NCI-H2107 (cell line): ENCODE measurements at regions not wholly inside any gene's neighbourhood (a gene's known extent, or its start where the extent isn't known, plus 50 kb on each side); places are given as distances from the start of the nearest gene placed in this dataset.
"Not testable (repeated sequence)": the region's sequence is repeated elsewhere in the genome, so short reads cannot be mapped to it uniquely, and the experiment has no call there.

Experiments used
- DNase-seq: peaks from one replicate; lab custom pipeline; 2025; lab: John Stamatoyannopoulos, UW

DNA sequence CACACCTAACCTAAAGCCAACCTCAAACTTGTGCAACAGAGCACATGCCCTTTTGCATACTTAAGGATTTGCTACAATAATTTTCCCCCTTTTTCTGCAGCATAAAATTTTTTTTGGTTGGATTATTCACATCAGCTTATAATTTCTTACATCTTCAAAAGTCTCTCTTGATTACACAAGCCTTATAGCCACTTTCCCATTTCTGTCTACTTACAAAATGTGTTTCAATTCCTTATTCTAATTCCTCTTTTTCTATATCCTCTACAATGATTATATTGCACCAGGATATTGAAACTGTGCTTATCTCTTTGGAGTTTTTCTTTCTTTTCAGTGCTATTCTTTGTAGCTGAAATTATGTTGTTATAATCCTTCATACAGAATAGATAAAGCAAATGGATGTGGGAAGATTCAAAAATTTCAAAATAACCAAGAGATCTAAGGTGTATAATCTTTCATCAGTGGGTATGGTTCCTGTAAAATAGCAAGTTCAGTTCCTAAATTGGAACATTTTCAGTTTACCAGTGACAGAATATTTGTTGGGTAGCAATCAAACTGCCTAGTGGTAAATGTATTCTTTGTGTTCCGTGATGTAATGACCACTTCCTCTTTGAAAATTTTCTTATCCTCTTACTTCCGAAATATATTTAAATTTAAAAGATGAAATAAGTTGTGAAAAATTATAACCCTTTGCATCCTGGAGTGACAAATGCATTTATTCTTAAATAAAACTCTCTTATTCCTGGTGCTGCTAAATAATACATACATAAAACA lies 386.8 kb upstream of the CHD1 start:
- no peak for DNase-seq

DNA sequence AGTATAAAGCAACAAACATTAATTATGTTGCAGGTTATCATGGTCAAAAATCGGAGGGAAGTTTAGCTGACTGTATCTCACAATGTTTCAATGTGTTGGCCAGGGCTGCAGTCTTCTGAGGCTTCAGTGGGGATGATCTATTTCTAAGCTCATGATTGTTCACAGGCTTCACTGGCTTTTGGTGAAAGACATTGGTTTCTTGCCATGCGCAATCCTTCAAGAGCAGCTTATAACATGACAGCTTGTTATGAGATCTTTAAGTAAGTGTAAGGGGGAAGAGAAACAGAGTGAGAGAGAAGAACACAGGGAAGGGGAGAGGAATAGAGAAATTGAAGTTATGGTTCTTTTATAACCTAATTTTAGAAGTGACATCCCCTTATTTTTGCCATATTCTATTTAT lies 385.9 kb upstream of the CHD1 start:
- no peak for DNase-seq

DNA sequence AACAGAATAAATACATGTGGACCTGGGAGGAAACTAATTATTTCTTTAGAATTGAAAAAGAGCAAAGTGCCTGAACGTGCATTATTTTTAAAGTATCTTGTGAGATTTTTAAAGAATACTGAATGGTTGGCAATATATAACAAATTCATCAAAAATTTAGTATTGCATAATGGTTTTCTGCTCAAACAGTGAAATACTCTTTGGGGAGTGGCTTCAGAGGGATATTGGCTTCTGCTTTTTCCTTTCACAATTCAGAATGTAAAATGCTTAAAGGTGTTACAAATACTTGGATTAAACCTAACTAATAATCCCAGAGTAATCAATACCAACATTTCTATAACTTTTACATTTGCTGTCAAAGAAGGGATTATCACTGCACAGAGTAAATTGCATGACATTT lies 379.3 kb upstream of the CHD1 start:
- no peak for DNase-seq

GRCh38 chr5:99305045-99305580 lies 376.3 kb upstream of the CHD1 start:
- DNase-seq: no peak

DNA sequence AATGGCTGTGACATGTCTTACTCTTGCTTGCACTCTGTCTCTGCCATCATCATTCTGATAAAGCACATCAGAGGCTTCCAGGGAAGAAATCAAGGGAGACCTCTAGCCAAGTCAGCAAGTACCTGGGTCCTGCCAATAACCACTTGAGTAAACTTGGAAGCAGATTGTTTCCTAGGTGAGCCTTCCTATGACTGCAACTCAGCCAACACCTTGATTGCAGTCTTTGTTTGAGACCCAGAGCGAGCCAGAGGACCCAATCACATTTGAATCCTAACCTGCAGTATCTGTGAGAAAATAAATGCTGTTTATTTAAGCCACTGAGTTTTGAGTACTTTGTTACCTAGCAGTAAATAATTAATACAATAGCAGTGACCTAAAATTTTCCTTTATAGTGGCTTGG lies 356.8 kb upstream of the CHD1 start:
- no peak for DNase-seq

GRCh38 chr5:99275128-99275527 lies 346.3 kb upstream of the CHD1 start:
- DNase-seq: no peak

DNA sequence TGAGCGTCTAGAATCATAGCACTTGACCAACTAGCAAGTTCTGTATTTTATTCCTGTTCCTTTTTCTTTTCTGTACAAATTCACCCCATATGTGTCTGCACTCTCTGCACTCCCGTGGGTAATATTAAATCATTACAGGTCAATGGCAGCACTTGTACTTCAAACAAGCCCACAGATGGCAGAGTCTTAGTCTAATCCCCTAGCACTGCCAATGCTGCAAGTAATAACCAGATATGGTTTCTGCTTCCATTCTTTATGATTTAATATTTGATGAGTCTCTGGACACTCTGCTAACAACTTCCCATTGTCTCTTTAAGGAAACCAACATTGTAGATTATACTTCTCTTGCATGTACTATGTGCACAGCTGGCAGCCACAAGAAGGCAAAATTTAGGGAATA lies 343.8 kb upstream of the CHD1 start:
- no peak for DNase-seq

- DNase-seq: no peak
Measured at GRCh38 chr5:99258819-99259218, 330.0 kb upstream of the CHD1 start.

GRCh38 chr5:99248066-99248465 lies 319.3 kb upstream of the CHD1 start:
- no peak for DNase-seq

DNA sequence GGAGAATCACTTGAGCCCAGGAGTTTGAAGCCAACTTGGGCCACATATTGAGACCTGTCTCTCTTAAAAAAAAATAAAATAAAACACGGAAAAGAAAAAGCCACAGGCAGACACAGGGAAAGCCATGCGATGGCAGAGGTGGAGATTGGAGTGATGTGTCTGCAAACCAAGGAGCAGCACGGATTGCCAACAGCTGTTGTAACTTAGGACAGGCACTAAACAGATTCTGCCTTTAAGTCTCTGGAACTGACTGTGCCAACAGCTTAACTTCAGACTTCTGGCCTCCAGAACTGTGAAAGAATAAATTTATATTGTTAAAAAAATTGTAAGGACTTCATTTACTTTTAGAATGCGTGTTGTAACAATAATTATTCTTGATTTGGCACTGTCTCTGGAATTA lies 318.5 kb upstream of the CHD1 start:
- no peak for DNase-seq

GRCh38 chr5:99243111-99243510 lies 314.3 kb upstream of the CHD1 start:
- DNase-seq: no peak

DNA sequence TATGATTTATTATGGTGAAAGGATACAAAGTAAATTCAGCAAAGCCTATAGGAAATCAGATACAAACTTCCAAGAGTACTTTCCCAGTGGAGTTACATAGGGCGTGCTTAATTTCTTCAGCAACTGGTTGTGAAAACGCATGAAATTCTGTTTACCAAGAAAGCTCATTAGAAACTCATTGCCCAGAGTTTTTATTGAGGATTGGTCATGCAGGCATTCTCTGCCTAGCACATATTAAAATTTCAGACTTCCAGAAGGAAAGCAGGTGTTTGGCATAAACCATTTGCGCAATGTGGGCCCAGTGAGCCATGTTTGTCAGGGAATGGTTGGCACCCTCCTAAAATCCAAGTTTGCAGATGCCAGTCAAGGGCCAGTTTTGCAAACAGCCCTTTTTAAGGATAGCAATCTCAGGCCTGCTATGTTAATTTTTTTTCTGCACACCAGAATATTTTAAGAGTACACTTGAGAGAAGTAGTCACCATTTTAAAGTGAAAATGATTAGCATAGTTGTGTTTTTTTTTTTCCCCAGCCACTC lies 311.1 kb upstream of the CHD1 start:
- no peak for DNase-seq

GRCh38 chr5:99191206-99191745 lies 262.5 kb upstream of the CHD1 start:
- DNase-seq: no peak

GRCh38 chr5:99187611-99188010 lies 258.8 kb upstream of the CHD1 start:
- no peak for DNase-seq

DNA sequence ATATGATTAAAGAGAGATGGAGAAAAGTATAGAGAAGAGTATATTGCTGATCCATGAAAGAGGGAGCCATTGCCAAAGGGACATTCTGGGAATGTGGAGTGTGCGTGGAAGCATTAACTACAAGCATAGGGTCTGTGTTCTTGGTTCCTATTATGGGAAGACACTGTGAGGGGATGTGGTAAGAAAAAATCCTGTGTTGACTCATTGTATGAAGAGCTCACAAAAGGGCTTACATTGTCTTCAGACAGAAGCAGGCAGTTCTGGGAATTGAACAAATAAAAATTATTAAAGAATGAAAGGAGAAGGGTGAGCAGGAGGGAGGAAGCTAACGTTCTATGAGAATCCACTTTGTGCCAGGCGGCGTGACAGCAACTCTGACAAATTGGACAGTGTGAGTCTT lies 250.4 kb upstream of the CHD1 start:
- no peak for DNase-seq

- no peak for DNase-seq
Measured at GRCh38 chr5:99177796-99178195, 249.0 kb upstream of the CHD1 start.

- no peak for DNase-seq
Measured at GRCh38 chr5:99176186-99176585, 247.4 kb upstream of the CHD1 start.

GRCh38 chr5:99169309-99169708 lies 240.5 kb upstream of the CHD1 start:
- no peak for DNase-seq

GRCh38 chr5:99161538-99161937 lies 232.7 kb upstream of the CHD1 start:
- not testable (repeated sequence) for DNase-seq

GRCh38 chr5:99156688-99157087 lies 227.9 kb upstream of the CHD1 start:
- no peak for DNase-seq

DNA sequence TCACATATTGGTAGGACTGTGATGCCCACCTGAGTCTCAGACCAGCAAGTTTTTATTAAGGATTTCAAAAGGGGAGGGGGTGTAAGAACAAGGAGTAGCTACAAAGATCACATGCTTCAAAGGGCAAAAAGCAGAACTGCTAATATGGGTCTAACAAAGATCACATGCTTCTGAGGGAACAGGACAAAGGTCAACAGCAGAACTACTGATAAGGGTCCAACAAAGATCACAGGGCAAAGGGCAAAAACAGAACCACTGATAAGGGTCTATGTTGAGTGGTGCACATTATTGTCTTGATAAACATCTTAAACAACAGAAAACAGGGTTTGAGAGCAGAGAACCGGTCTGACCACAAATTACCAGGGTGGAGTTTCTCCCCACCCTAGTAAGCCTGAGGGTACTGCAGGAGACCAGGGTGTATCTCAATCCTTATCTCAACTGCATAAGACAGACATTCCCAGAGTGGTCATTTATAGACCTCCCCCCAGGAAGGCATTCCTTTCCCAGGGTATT lies 214.5 kb upstream of the CHD1 start:
- not testable (repeated sequence) for DNase-seq

DNA sequence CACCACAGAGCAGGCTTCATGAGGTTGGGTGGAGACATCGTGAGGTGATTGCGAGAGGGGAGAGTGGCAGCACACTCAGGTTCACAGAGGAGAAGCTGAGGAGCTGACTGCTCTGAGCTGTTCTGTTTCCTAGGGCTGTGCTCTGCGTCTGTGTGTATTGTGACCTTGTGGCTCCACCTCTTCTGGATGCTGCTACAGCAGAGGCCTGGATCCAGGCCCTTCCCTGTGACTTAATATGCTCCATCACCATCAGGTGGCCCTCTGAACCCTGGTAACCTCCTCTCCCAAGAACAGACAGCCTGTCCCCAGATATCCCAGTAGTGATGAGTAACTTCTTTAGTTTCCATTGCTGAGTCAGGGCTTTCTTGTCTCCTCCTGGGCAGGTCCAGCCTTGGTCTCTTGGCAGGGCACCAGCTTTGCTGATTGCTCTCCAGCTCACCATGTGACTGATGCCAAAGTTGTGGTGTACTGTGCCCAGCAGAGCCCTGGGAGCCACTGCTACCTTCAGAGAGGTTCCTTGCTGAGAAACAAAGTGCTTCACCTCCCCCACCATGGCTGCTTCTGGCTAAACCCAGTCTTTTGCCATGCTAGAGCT lies 212.8 kb upstream of the CHD1 start:
- no peak for DNase-seq

- no peak for DNase-seq
Measured at GRCh38 chr5:99138911-99139310, 210.1 kb upstream of the CHD1 start.
